PC-3 (cell line): ENCODE measurements at regions not wholly inside any gene's neighbourhood (a gene's known extent, or its start where the extent isn't known, plus 50 kb on each side); places are given as distances from the start of the nearest gene placed in this dataset.

Source experiments
- CTCF ChIP-seq: fragments of 300-600 bp; sonication (generic); conservative IDR thresholded peaks from 2 replicates; pipeline ENCODE4 v1.5.1; 2017; ENCODE audit warnings: antibody characterized with exemption, low read depth, mild to moderate bottlenecking, low read length
- EZH2 ChIP-seq: fragments of 300-600 bp; sonication (generic); IDR thresholded peaks from one replicate; pipeline ENCODE4 v1.6.1; 2017; ENCODE audit warnings: antibody characterized with exemption, mild to moderate bottlenecking, low read length; ENCODE audit not compliant: unreplicated experiment
- EZH2phosphoT487 ChIP-seq: fragments of 300-600 bp; sonication (generic); IDR thresholded peaks from 2 replicates; pipeline ENCODE4 v1.6.1; 2018; ENCODE audit warnings: mild to moderate bottlenecking, antibody characterized with exemption, low read length, borderline replicate concordance

GRCh38 chrX:121479406-121479805 lies 432.0 kb downstream of the GLUD2 start:
- TF ChIP-seq CTCF: no peak
- TF ChIP-seq EZH2: no peak
- TF ChIP-seq EZH2phosphoT487: no peak
